ENCODE measurements at regions not wholly inside any gene's neighbourhood (a gene's known extent, or its start where the extent isn't known, plus 50 kb on each side); places are given as distances from the start of the nearest gene placed in this dataset.

- Histone ChIP-seq H3K27ac (replicated peaks) (no peak overlapping the region), H3K4me3 (replicated peaks; ENCODE audit: insufficient read depth, low read length) (no peak overlapping the region), H3K27me3 (ENCODE audit: insufficient read depth, poor library complexity, severe bottlenecking) (no peaks in the 10 kb centered on the region)
- DNase-seq (ENCODE audit: low read depth in 1 of 2, low spot score in 1 of 2), result peak in 1 of 2 experiments; percentile 44
- TF ChIP-seq SPI1 (IDR thresholded peaks at IDR 0.05; ENCODE audit: borderline replicate concordance, low read depth), result peak; percentile 17; the same call in 1 of the 2 replicates
- no peak for TF ChIP-seq POLR2AphosphoS5 (IDR thresholded peaks at IDR 0.05; ENCODE audit: low read depth)
- peak; percentile 23 for TF ChIP-seq CTCF (IDR thresholded peaks at IDR 0.05; ENCODE audit: insufficient read depth, low read length)
Observed at GRCh38 chr9:118522093-118523028, 818.2 kb downstream of the TLR4 start.

GRCh38 chr9:118527261-118527660 is 823.1 kb downstream of the TLR4 start:
- H3K4me3 ChIP-seq (replicated peaks; ENCODE audit: insufficient read depth, low read length), result no peak overlapping the region
- TF ChIP-seq CTCF (IDR thresholded peaks at IDR 0.05; ENCODE audit: insufficient read depth, low read length) (no peak), POLR2AphosphoS5 (IDR thresholded peaks at IDR 0.05; ENCODE audit: low read depth) (no peak), REST (IDR thresholded peaks at IDR 0.05; ENCODE audit: insufficient replicate concordance, low read depth) (no peak), GABPA (IDR thresholded peaks at IDR 0.05; ENCODE audit: low read depth) (no peak), SPI1 (IDR thresholded peaks at IDR 0.05; ENCODE audit: borderline replicate concordance, low read depth) (no peak)
- DNase-seq (ENCODE audit: low read depth in 1 of 2, low spot score in 1 of 2), result no peak

GRCh38 chr9:118529210-118529609 is 825.0 kb downstream of the TLR4 start:
- TF ChIP-seq GABPA (IDR thresholded peaks at IDR 0.05; ENCODE audit: low read depth), result no peak
- no peak for TF ChIP-seq SPI1 (IDR thresholded peaks at IDR 0.05; ENCODE audit: borderline replicate concordance, low read depth)
- no peak for TF ChIP-seq CTCF (IDR thresholded peaks at IDR 0.05; ENCODE audit: insufficient read depth, low read length)
- TF ChIP-seq REST (IDR thresholded peaks at IDR 0.05; ENCODE audit: insufficient replicate concordance, low read depth), result no peak
- TF ChIP-seq POLR2AphosphoS5 (IDR thresholded peaks at IDR 0.05; ENCODE audit: low read depth), result no peak
- no peak for DNase-seq (ENCODE audit: low read depth in 1 of 2, low spot score in 1 of 2)
- Histone ChIP-seq H3K4me3 (replicated peaks; ENCODE audit: insufficient read depth, low read length) (no peak overlapping the region), H3K27ac (replicated peaks) (no peak overlapping the region), H3K27me3 (ENCODE audit: insufficient read depth, poor library complexity, severe bottlenecking) (no peaks in the 10 kb centered on the region)

More at GRCh38 chr9:118527261-118527660, 823.1 kb downstream of the TLR4 start:
- no peaks in the 10 kb centered on the region for H3K27me3 ChIP-seq (ENCODE audit: insufficient read depth, poor library complexity, severe bottlenecking)
- no peak overlapping the region for H3K27ac ChIP-seq (replicated peaks)

Data from HL-60 (cell line).